IMR-90 (cell line): ENCODE measurements at regions not wholly inside any gene's neighbourhood (a gene's known extent, or its start where the extent isn't known, plus 50 kb on each side); places are given as distances from the start of the nearest gene placed in this dataset.

Experiments used
- ATAC-seq: fragments of 200-7000 bp; cut with Tn5 transposase; 2 replicates; pipeline ENCODE4 v1.9.1; 2020; ENCODE audit warnings: low read depth, mild to moderate bottlenecking, moderate library complexity
- BruUV-seq: library from RNA; stranded (reverse); fragments of 400-500 nt; replicated peaks from 2 replicates; lab custom pipeline; 2021; lab: Mats Ljungman, UMichigan
- CTCF ChIA-PET: fragments of 300-600 bp; formaldehyde crosslinking; extraction: SDS; loops from one replicate; lab custom pipeline; 2021; ENCODE audit warnings: antibody characterized with exemption; lab: Yijun Ruan, JAX
- POLR2A ChIA-PET: fragments of 300-600 bp; sonication (Branson Sonifier 250); formaldehyde crosslinking; loops from one replicate; lab custom pipeline; 2022; ENCODE audit warnings: antibody characterized with exemption; ENCODE audit not compliant: unreplicated experiment; lab: Charles Lee
- DNase-seq: peaks from one replicate; pipeline ENCODE4 v3.0.0; 2013
- H2AFZ ChIP-seq: replicated peaks from 2 replicates; pipeline ENCODE3; 2013; ENCODE audit warnings: low read length, mild to moderate bottlenecking; ENCODE audit not compliant: poor library complexity
- H2AK5ac ChIP-seq: 2 replicates; pipeline ENCODE4 v1.6.1; 2013; ENCODE audit warnings: low read depth, low read length, inconsistent platforms
- H2AK9ac ChIP-seq: replicated peaks from 2 replicates; pipeline ENCODE3; 2013; ENCODE audit warnings: mild to moderate bottlenecking, low read depth, low read length, moderate library complexity; ENCODE audit not compliant: poor library complexity
- H2BK120ac ChIP-seq: 2 replicates; pipeline ENCODE4 v1.6.1; 2013; ENCODE audit warnings: low read depth, low read length, inconsistent platforms
- H2BK15ac ChIP-seq: 3 replicates; pipeline ENCODE4 v1.6.1; 2013; ENCODE audit warnings: low read depth, low read length, inconsistent platforms
- H2BK20ac ChIP-seq: 2 replicates; pipeline ENCODE4 v1.6.1; 2013; ENCODE audit warnings: low read depth, mild to moderate bottlenecking, inconsistent platforms, low read length, moderate library complexity
- H2BK5ac ChIP-seq: 2 replicates; pipeline ENCODE4 v1.6.1; 2013; ENCODE audit warnings: mild to moderate bottlenecking, low read depth, low read length, inconsistent platforms; ENCODE audit not compliant: poor library complexity, severe bottlenecking
- H3K14ac ChIP-seq: replicated peaks from 2 replicates; pipeline ENCODE4 v1.6.1; 2013; ENCODE audit warnings: low read depth, low read length, inconsistent platforms
- H3K18ac ChIP-seq: 2 replicates; pipeline ENCODE4 v1.6.1; 2013; ENCODE audit warnings: low read depth, low read length, control low read depth
- H3K23ac ChIP-seq: 2 replicates; pipeline ENCODE4 v1.6.1; 2013; ENCODE audit warnings: low read depth, low read length, inconsistent platforms
- H3K27ac ChIP-seq: 2 replicates; pipeline ENCODE4 v1.5.1; 2013; ENCODE audit warnings: mild to moderate bottlenecking, control low read depth, low read length; ENCODE audit not compliant: insufficient read depth
- H3K27me3 ChIP-seq: 2 replicates; pipeline ENCODE4 v1.6.1; 2013; ENCODE audit warnings: low read length; ENCODE audit not compliant: control insufficient read depth, insufficient read depth
- H3K36me3 ChIP-seq: 2 replicates; pipeline ENCODE4 v1.6.1; 2013; ENCODE audit warnings: low read length, mixed read lengths; ENCODE audit not compliant: control insufficient read depth, insufficient read depth
- H3K4ac ChIP-seq: 2 replicates; pipeline ENCODE4 v1.6.1; 2013; ENCODE audit warnings: low read depth, low read length, inconsistent platforms
- H3K4me1 ChIP-seq: 2 replicates; pipeline ENCODE4 v1.6.1; 2013; ENCODE audit warnings: low read length, mixed read lengths; ENCODE audit not compliant: control insufficient read depth, insufficient read depth
- H3K4me2 ChIP-seq: 2 replicates; pipeline ENCODE4 v1.6.1; 2013; ENCODE audit warnings: low read depth, mild to moderate bottlenecking, control low read depth, low read length, moderate library complexity
- H3K4me3 ChIP-seq: 2 replicates; pipeline ENCODE4 v1.5.1; 2013; ENCODE audit warnings: low read depth, mild to moderate bottlenecking, control low read depth, low read length, moderate library complexity; ENCODE audit not compliant: insufficient read depth
- H3K56ac ChIP-seq: 2 replicates; pipeline ENCODE4 v1.6.1; 2013; ENCODE audit warnings: low read length, inconsistent platforms; ENCODE audit not compliant: insufficient read depth; ENCODE audit errors: extremely low read depth
- H3K79me1 ChIP-seq, 2 experiments: 2 replicates each; pipeline ENCODE4 v1.6.1; 2013; ENCODE audit warnings: low read length in 2 of 2, inconsistent platforms in 1 of 2, low read depth in 1 of 2
- H3K9ac ChIP-seq: 2 replicates; pipeline ENCODE4 v1.6.1; 2013; ENCODE audit warnings: low read depth, low read length, control low read depth
- H3K9me1 ChIP-seq: 2 replicates; pipeline ENCODE4 v1.6.1; 2013; ENCODE audit warnings: low read length, inconsistent platforms; ENCODE audit not compliant: insufficient read depth
- H3K9me3 ChIP-seq: 2 replicates; pipeline ENCODE4 v1.6.1; 2013; ENCODE audit warnings: low read length; ENCODE audit not compliant: control insufficient read depth, insufficient read depth
- H4K20me1 ChIP-seq: 2 replicates; pipeline ENCODE4 v1.6.1; 2013; ENCODE audit warnings: low read length, inconsistent platforms; ENCODE audit not compliant: insufficient read depth
- H4K5ac ChIP-seq: 2 replicates; pipeline ENCODE4 v1.6.1; 2013; ENCODE audit warnings: mild to moderate bottlenecking, low read depth, low read length, control low read depth
- H4K8ac ChIP-seq, 2 experiments: 2 replicates each; pipeline ENCODE4 v1.6.1; 2013; ENCODE audit warnings: low read depth in 2 of 2, low read length in 2 of 2, control low read depth in 1 of 2, inconsistent platforms in 1 of 2
- H4K91ac ChIP-seq: 2 replicates; pipeline ENCODE4 v1.6.1; 2013; ENCODE audit warnings: low read depth, low read length, inconsistent platforms; ENCODE audit not compliant: insufficient read depth
- NFE2L2 ChIP-seq: fragments of 150-350 bp; IDR thresholded peaks from 2 replicates; pipeline ENCODE4 v1.6.1; 2016; ENCODE audit warnings: low read depth, mild to moderate bottlenecking, low read length
- dilution Hi-C: fragments of 300-500 bp; cut with HindIII; formaldehyde crosslinking; loops from one replicate; pipeline ENCODE4 v1.14.3; 2018; ENCODE audit warnings: low sequenced_read_pairs; ENCODE audit not compliant: unreplicated experiment
- in situ Hi-C: fragments of 300-500 bp; cut with MboI; formaldehyde crosslinking; loops from 3 replicates; pipeline ENCODE4 v1.14.3; 2019; ENCODE audit warnings: low sequenced_read_pairs, inconsistent platforms, mixed read lengths
- intact Hi-C: fragments of 100-400 bp; cut with micrococcal nuclease; formaldehyde crosslinking; loops from 2 replicates; pipeline ENCODE4 v1.10.0; 2022

DNA sequence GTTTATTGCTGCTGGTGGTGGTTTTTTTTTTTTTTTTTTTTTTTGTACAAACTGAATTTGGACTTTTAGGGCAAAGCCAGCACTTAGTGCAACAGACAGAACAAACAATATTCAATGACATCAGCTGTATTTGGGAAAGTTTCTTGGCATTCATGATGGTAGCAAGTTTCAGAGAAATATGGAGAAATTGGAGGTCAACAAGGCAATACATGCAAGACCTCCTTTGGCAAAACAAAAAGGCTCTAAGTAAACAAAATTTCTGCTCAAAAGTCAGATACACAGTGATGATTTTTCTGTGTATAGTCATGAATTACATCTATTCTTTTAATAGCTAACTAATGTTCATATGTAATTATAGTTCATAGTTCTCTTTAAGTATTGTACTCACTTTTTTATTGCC lies 612.5 kb upstream of the LUZP2 start:
- no peak for ATAC-seq
- Histone ChIP-seq H3K18ac (no peak overlapping the region), H4K8ac (no peak overlapping the region), H2AK5ac (no peak overlapping the region), H3K9ac (no peak overlapping the region), H2BK20ac (no peak overlapping the region), H4K5ac (no peak overlapping the region), H2BK5ac (no peak overlapping the region), H3K14ac (no peak overlapping the region), H2BK15ac (no peak overlapping the region), H3K4me3 (no peak overlapping the region), H4K20me1 (no peaks in the 10 kb centered on the region), H4K91ac (no peak overlapping the region), H3K27ac (no peak overlapping the region), H3K9me1 (no peaks in the 10 kb centered on the region), H2AFZ (no peak overlapping the region), H2AK9ac (no peak overlapping the region), H3K23ac (no peak overlapping the region), H3K79me1 (no peaks in the 10 kb centered on the region), H3K9me3 (peaks cover 2% of the 10 kb centered on the region; the same call in 1 of the 2 replicates), H3K4me2 (no peak overlapping the region), H3K4ac (no peak overlapping the region), H3K27me3 (no peaks in the 10 kb centered on the region), H2BK120ac (no peak overlapping the region), H3K36me3 (no peaks in the 10 kb centered on the region), H3K4me1 (peaks cover 1% of the 10 kb centered on the region; the same call in 1 of the 2 replicates), H3K56ac (no peak overlapping the region)
- no TSS peak for BruUV-seq
- POLR2A ChIA-PET = no interaction called here
- no peak for TF ChIP-seq NFE2L2
- DNase-seq = no peak
- intact Hi-C loops (no loop called here), dilution Hi-C loops (no loop called here), in situ Hi-C loops (no loop called here)
- CTCF ChIA-PET = no interaction called here
